ENCODE measurements at regions not wholly inside any gene's neighbourhood (a gene's known extent, or its start where the extent isn't known, plus 50 kb on each side); places are given as distances from the start of the nearest gene placed in this dataset.

GRCh38 chr13:33763021-33763420 lies 54.9 kb upstream of the RFC3 start:
- DNase-seq, result no peak

DNA sequence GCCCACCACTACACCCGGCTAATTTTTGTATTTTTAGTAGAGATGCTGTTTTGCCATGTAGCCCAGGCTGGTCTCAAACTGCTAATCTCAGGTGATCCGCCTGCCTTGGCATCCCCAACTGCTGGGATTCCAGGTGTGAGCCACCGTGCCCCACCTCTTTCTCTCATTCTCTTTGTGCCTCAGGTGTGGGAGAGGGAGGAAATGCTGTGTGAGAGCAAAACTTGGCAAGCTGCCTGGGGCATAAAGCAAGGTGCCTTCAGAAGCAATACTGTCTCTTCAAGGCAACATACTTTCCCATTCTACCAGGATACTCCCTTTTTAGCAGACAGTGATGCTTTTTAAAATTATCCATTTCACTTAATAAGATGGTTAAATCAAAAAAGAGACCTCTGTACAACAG lies 53.2 kb upstream of the RFC3 start:
- no peak for DNase-seq

DNA sequence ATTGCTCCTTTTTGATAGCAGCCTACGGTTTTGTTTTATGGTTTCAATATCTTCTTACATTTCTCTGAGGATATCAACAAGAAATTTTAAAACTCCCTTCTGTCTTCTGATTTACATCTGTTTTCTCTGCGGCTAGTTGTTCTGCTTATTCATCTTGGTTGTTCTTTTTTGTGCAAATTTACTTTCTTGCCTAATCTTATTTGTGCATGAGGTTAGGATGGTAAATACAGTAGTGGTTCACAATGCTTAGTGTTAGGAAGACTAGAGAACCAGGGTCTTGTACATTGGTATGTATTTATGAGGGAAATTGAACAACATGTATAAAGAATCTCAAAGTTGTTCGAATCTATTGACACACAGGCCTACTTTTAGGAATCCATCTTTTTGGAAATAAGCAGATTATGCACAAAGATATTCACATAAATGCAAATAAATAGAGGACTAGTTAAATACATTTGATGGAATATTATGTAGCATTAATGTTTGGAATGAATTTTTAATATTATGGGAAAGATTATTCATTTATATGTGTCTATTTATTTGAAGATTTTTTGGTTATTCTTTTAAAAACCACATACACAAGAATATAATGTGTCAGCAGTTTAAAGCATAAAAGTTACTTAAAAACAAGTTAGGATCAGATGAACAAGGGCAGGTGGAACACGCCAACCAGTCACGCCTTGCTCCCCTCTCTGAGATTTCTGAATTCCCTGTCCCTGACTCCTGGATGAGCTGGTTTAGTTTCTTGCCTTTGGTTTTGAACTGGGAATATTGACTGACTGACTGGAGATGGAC lies 51.4 kb upstream of the RFC3 start:
- DNase-seq, result no peak

GRCh38 chr13:33767140-33767539 lies 50.8 kb upstream of the RFC3 start:
- no peak for DNase-seq
